Retinal pigment epithelial cell (primary cell): ENCODE measurements at regions not wholly inside any gene's neighbourhood (a gene's known extent, or its start where the extent isn't known, plus 50 kb on each side); places are given as distances from the start of the nearest gene placed in this dataset.

Experiments used
- DNase-seq: peaks from one replicate; pipeline ENCODE4 v3.0.0-alpha.2; 2010; ENCODE audit warnings: low read depth
- H3K4me3 ChIP-seq: 2 replicates; pipeline ENCODE4 v1.5.1; 2011; ENCODE audit warnings: mild to moderate bottlenecking, low read length, control low read depth, moderate library complexity
- TF ChIP-seq, protein P1 (sequence below): conservative IDR thresholded peaks from 2 replicates; pipeline ENCODE4 v1.5.1; 2011; ENCODE audit warnings: low read depth, low read length, control low read depth, inconsistent platforms

DNA sequence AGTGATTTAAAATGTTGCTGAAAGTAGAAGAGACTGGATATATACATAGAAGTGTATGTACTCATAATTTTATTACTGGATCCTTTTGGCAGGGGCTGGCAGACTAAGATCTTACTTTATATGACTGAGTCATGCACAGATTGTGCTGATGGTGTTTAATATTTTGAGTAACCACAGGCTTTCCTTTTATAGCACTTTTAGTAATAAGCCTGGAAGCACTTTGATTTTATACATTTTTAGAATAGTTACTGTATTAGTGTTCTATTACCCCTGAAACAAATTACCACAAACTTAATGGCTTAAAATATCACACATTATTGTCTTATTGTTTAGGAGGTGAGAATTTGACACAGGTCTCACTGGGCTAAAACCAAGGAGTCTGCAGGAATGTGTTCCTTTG, 113.4 kb upstream of the CDH8 start:
- DNase-seq = peak; percentile 88
- no peak overlapping the region for H3K4me3 ChIP-seq
- TF ChIP-seq, protein P1, sequence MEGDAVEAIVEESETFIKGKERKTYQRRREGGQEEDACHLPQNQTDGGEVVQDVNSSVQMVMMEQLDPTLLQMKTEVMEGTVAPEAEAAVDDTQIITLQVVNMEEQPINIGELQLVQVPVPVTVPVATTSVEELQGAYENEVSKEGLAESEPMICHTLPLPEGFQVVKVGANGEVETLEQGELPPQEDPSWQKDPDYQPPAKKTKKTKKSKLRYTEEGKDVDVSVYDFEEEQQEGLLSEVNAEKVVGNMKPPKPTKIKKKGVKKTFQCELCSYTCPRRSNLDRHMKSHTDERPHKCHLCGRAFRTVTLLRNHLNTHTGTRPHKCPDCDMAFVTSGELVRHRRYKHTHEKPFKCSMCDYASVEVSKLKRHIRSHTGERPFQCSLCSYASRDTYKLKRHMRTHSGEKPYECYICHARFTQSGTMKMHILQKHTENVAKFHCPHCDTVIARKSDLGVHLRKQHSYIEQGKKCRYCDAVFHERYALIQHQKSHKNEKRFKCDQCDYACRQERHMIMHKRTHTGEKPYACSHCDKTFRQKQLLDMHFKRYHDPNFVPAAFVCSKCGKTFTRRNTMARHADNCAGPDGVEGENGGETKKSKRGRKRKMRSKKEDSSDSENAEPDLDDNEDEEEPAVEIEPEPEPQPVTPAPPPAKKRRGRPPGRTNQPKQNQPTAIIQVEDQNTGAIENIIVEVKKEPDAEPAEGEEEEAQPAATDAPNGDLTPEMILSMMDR = no peak

DNA sequence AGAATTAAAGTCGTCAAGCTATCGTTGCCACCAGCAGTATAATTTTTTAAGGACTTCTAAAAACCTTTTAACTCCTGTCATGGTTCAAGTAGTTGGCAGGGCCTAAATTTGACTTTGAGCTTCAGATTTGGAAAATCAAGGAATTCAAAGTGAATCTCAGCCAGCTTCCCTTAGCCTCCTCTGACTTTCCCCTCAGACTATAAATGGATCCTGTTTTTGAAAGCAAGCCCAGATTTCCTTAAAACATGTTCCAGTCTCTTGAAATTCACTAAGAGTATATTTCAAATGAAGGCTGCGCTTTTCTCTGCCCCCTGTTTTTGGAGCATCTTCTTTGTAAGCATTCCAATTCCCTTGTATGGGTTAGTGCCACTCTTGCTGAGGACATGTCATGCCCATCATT, 101.8 kb upstream of the CDH8 start:
- TF ChIP-seq, protein P1 = no peak

DNA sequence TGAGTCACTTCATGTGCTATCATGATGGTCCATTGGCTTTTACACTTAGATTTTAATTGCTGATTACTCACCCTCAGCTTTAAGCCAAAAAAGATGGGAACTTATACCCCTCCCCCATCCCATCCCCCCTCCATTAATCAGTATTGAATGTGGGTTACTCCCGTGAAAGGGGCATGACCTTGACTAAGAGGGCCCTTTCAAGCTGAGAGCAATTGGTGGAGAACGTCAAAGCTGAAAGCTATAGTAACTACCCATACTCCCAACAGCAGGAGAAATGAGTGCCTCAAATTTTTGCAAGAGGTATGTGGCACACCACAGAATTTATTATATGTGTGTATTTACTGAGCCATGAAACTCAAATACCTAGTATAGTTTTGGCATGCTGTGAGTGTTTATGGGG, 99.7 kb upstream of the CDH8 start:
- TF ChIP-seq, protein P1 = no peak
- DNase-seq = peak; percentile 76
- no peak overlapping the region for H3K4me3 ChIP-seq

More for the DNA sequence above, 101.8 kb upstream of the CDH8 start:
- H3K4me3 ChIP-seq = no peak overlapping the region
- DNase-seq = no peak

DNA sequence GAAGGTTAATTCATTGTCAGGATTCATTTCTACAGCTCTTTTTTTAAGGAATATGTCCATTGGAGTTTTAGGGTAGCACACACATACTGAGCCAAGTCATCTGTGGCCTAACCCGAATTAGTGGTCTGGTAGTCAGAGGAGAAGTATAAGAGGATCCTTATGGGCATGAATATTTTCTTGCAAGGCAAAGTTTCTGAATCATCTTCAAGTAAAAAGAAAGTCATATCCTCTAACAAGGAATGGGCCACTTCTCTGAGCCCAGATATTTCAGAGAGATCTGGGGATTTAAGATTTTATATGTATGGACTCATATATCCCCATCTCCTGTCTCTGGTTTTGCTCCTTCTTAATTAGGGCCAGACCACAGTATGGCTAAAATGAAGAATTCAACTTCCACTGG, 99.2 kb upstream of the CDH8 start:
- no peak overlapping the region for H3K4me3 ChIP-seq
- TF ChIP-seq, protein P1 = no peak
- no peak for DNase-seq

DNA sequence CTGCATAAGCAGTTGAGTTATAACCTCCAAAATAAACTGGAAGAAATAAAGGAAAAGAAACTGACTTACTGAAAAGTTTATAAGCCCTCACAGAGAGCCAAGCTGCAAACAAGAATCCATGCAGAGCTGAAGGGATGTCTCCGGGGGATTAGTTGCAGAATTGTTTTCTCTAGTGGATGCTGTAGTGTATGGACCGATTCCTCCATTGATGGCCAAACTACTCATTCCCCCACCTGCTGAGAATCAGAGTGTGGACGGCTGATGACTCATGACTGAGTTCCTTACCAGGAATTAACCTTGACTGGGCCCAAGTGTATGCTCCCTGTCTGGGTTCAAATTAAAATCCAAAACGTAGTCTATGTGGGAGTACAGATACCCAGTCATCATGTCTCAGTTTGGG, 93.9 kb upstream of the CDH8 start:
- TF ChIP-seq, protein P1 = no peak

DNA sequence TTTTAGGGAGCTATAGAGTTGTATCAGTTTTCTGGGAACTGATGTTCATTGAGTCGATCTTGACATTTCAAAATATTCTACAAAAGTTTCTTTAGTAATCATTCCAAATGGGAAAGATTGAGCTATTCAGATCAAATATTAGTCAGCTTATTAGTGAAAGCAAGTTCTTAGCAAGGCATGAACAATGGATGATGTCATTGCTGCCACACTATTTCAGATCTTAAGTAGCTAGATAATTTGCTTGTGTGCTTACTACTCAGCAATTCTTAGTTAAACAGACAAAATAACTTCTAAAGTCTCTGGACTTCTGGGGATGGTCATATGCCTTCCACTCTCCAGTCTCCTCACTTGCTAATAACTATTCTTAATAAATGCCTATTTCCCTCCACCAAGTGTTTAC, 69.0 kb upstream of the CDH8 start:
- no peak overlapping the region for H3K4me3 ChIP-seq
- peak; percentile 72 for DNase-seq
- TF ChIP-seq, protein P1 = no peak

More for the DNA sequence above, 93.9 kb upstream of the CDH8 start:
- no peak for DNase-seq
- H3K4me3 ChIP-seq = no peak overlapping the region

DNA sequence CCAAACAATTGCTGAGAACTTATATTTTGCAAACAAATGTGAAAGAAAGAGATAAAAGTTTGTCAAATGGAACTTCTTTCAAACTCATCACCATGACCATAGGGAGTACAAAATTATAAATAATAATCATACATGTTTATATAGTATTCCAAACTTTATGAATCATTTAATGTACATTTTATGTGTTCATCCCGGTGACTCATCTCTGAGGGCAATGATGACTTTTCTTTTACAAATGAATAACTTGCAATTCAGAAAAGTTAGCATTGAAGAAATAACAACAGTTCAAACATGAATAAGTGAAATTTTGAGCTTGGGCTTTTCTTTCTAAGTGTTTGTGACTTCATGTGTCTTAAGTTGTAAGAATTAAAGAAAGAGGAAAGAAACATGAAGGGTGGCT, 66.3 kb upstream of the CDH8 start:
- DNase-seq = no peak
- TF ChIP-seq, protein P1 = no peak
- no peak overlapping the region for H3K4me3 ChIP-seq
